Nephron progenitor cell (in vitro differentiated cells): ENCODE measurements at regions not wholly inside any gene's neighbourhood (a gene's known extent, or its start where the extent isn't known, plus 50 kb on each side); places are given as distances from the start of the nearest gene placed in this dataset.

Experiments
- DNase-seq: peaks from one replicate; pipeline ENCODE4 v3.0.0; 2021
- H3K27ac Mint-ChIP-seq: 2 replicates; pipeline ENCODE4 v1.8.0; 2021; ENCODE audit warnings: mild to moderate bottlenecking, moderate library complexity, mixed read lengths
- H3K27me3 Mint-ChIP-seq: 2 replicates; pipeline ENCODE4 v1.8.0; 2021; ENCODE audit warnings: mild to moderate bottlenecking, low read depth, mixed read lengths; ENCODE audit not compliant: poor library complexity
- H3K36me3 Mint-ChIP-seq: 2 replicates; pipeline ENCODE4 v1.8.0; 2021; ENCODE audit warnings: low read depth, mixed read lengths
- H3K4me1 Mint-ChIP-seq: 2 replicates; pipeline ENCODE4 v1.8.0; 2021; ENCODE audit warnings: mixed read lengths
- H3K4me3 Mint-ChIP-seq: 2 replicates; pipeline ENCODE4 v1.8.0; 2021; ENCODE audit warnings: mild to moderate bottlenecking, moderate library complexity, mixed read lengths
- H3K9me3 Mint-ChIP-seq: 2 replicates; pipeline ENCODE4 v1.8.0; 2021; ENCODE audit warnings: mild to moderate bottlenecking, moderate library complexity, mixed read lengths
- TF ChIP-seq, protein P1 (sequence below): fragments of 200-600 bp; sonication (generic); IDR thresholded peaks from 2 replicates; pipeline ENCODE4 v1.5.0; 2021; ENCODE audit warnings: antibody characterized with exemption

DNA sequence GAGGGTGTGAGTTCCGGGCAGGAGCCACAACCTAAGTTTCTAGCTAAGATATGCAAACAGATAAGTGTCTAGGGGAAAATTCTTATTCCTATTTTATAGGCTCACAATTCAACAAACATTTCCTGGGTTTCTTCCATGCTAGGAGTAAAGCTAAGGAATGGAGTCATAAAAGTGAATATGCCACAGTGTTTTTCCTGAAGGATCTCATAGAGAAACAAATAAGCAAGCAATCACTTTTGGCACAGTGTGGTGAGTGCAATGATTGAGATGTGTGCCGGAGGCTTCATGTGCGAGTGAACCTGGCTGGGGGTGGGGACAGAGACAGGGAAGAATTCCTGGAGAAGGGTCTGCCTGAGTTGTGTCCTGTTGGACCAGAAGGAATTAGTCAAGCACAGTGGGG lies 147.4 kb downstream of the TENT5C start:
- H3K9me3 Mint-ChIP-seq = peaks cover 8% of the 10 kb centered on the region
- peaks cover 1% of the 10 kb centered on the region for H3K4me1 Mint-ChIP-seq
- no peaks in the 10 kb centered on the region for H3K36me3 Mint-ChIP-seq
- no peak overlapping the region for H3K4me3 Mint-ChIP-seq
- H3K27me3 Mint-ChIP-seq = peaks cover 15% of the 10 kb centered on the region
- H3K27ac Mint-ChIP-seq = no peak overlapping the region
- no peak for DNase-seq
- TF ChIP-seq, protein P1, sequence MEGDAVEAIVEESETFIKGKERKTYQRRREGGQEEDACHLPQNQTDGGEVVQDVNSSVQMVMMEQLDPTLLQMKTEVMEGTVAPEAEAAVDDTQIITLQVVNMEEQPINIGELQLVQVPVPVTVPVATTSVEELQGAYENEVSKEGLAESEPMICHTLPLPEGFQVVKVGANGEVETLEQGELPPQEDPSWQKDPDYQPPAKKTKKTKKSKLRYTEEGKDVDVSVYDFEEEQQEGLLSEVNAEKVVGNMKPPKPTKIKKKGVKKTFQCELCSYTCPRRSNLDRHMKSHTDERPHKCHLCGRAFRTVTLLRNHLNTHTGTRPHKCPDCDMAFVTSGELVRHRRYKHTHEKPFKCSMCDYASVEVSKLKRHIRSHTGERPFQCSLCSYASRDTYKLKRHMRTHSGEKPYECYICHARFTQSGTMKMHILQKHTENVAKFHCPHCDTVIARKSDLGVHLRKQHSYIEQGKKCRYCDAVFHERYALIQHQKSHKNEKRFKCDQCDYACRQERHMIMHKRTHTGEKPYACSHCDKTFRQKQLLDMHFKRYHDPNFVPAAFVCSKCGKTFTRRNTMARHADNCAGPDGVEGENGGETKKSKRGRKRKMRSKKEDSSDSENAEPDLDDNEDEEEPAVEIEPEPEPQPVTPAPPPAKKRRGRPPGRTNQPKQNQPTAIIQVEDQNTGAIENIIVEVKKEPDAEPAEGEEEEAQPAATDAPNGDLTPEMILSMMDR = no peak

DNA sequence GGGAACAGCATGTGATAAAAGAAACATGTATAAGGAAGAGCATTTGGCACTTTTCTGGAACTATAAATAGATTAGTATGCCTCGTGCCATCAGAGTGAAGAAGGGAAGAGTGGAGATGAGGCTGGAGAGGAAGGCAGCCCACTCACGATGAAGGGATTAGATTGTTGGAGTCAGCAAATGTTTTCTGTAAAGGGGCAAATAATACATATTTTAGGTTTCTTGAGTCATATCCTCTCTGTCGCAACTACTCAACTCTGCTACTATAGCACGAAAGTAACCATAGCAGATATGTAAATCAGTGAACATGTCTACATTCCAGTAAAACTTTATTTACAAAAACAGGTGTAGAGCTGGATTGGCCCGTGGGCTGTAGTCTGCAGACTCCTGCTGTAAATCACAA lies 147.8 kb downstream of the TENT5C start:
- Mint-ChIP-seq H3K36me3 (no peaks in the 10 kb centered on the region), H3K27ac (no peak overlapping the region), H3K4me1 (peaks cover 5% of the 10 kb centered on the region), H3K9me3 (peaks cover 4% of the 10 kb centered on the region), H3K27me3 (peaks cover 11% of the 10 kb centered on the region), H3K4me3 (peak overlapping the region; percentile 25)
- TF ChIP-seq, protein P1 = no peak
- DNase-seq = no peak

DNA sequence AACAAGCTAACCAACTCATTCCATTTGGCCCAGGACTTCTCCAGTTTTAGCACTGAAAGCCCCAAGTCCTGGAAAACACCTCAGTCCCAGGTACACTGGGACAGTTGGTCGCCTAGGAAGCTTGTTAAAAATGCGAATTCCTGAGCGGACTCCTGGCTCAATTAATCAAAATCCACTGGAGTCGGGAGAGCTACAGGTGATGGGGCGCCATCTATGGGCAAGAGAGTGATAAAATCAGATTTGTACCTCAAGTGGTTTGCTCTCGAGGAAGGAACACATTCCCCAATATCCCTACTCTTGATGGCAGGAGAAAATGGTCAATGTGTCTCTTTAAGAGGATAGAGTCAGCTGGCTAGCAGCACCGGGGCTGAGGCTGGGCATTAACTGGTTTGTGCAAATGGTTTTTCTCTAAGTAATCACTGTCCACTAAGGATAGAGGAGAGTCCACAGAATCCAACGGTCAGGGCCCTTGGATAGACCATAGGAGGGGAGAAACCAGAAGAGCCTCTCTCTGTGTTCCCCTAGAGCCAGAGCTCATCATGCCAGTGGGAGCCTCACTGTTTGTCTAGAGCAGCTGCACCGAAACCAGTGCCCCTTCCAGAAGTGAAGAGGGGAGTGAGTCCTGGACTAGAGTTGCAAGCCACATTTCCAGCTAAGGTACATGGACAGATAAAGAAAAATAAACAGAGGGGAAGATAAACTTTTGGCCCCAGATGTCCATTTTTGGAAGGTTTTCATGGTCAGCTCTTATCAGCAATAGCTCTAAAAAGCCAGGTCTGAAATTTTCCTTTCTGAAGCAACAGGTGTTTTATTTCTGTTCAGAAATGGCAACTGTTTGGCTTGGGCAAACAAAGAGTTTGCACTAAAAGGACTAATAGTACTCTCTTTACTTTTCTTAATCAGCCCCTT lies 148.5 kb downstream of the TENT5C start:
- H3K36me3 Mint-ChIP-seq = no peaks in the 10 kb centered on the region
- H3K27me3 Mint-ChIP-seq = peaks cover 11% of the 10 kb centered on the region
- no peak overlapping the region for H3K4me3 Mint-ChIP-seq
- peaks cover 2% of the 10 kb centered on the region for H3K9me3 Mint-ChIP-seq
- TF ChIP-seq, protein P1 = peak; percentile 67
- peak; percentile 68 for DNase-seq
- no peak overlapping the region for H3K27ac Mint-ChIP-seq
- peaks cover 11% of the 10 kb centered on the region for H3K4me1 Mint-ChIP-seq

DNA sequence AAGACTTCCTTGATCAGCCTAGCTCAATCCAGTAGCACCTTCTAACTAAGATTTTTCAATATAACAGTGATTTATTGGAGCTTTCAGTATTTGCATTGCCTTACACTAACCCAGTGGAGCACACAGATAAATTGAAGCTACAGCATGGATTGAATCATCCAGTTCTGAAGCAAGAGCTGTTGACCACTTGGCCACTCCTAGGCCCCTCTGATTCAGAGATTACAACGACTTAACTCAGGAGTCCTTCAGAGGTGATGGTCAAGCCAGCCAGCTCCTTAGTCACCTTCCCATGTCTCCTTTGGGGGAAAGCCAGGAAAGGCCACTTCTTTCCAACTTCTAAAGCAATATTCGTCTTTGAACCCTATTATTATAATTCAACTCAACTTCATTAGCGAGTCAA lies 151.8 kb downstream of the TENT5C start:
- H3K9me3 Mint-ChIP-seq = peaks cover 14% of the 10 kb centered on the region

DNA sequence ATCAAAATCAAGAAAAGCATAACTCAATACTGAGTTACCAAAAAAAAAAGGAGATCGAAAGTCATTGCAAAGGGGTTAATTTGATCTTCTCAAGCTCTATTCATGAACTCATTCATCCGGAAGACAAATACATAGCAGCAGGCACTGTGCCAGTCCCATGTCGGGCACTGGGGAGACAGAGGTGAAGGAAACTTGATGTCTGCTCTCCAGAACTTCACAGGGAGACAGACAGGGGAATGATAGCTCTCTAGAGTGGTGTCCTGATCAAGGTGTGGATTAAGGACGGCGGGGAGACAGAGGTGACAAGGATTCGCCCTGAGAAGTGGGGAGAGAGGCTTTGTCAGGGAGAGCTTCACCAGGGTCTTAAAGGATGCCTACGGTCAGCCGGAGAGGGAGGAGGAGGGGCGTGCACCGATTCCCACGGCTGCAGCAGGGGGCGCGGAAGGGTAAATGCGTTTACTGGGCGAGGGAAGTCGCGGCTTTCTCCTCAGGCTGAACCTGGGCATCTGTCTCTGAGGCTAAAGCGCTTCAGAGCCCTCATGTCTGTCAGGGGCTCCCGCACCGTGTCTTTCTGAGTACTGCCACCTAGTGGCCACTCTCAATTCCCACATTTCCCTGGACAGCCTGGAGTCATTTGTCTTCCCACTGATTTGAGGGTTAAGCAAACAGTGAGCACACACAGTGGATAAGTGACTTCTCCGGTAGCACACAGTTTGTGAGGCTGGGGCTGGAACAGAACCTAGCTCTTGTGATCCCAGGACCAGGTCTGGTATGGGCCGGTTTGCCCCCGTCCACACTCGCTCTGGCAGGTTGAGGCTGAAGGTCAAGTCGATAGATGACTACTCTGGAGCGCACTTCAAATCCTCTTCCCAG lies 152.8 kb downstream of the TENT5C start:
- peak; percentile 79 for DNase-seq
- peaks cover 14% of the 10 kb centered on the region for H3K9me3 Mint-ChIP-seq
- peak overlapping the region; percentile 70 for H3K27ac Mint-ChIP-seq
- TF ChIP-seq, protein P1 = peak; percentile 86
- peaks cover 5% of the 10 kb centered on the region for H3K36me3 Mint-ChIP-seq
- peaks cover 11% of the 10 kb centered on the region for H3K4me1 Mint-ChIP-seq
- H3K27me3 Mint-ChIP-seq = peaks cover 4% of the 10 kb centered on the region
- peak overlapping the region; percentile 79 for H3K4me3 Mint-ChIP-seq

More for the DNA sequence above, 151.8 kb downstream of the TENT5C start:
- H3K4me1 Mint-ChIP-seq = peaks cover 11% of the 10 kb centered on the region
- no peak for DNase-seq
- H3K36me3 Mint-ChIP-seq = peaks cover 5% of the 10 kb centered on the region
- no peak overlapping the region for H3K27ac Mint-ChIP-seq
- no peak overlapping the region for H3K4me3 Mint-ChIP-seq
- TF ChIP-seq, protein P1 = no peak
- peaks cover 4% of the 10 kb centered on the region for H3K27me3 Mint-ChIP-seq
